GM12878 (cell line): ENCODE measurements at regions not wholly inside any gene's neighbourhood (a gene's known extent, or its start where the extent isn't known, plus 50 kb on each side); places are given as distances from the start of the nearest gene placed in this dataset.

ENCODE experiments used
- ATAC-seq: fragments of 200-7000 bp; cut with Tn5 transposase; 3 replicates; pipeline ENCODE4 v1.9.1; 2020; ENCODE audit warnings: mild to moderate bottlenecking, moderate library complexity
- BruUV-seq: library from RNA; stranded (reverse); fragments of 400-500 nt; replicated peaks from 2 replicates; lab custom pipeline; 2021; lab: Mats Ljungman, UMichigan
- CTCF ChIA-PET: fragments of 300-600 bp; sonication (Branson Sonifier 250); formaldehyde crosslinking; extraction: SDS; loops from one replicate; lab custom pipeline; 2021; ENCODE audit warnings: inconsistent platforms; lab: Yijun Ruan, JAX
- POLR2A ChIA-PET: fragments of 350-600 bp; formaldehyde crosslinking; extraction: SDS; loops from one replicate; lab custom pipeline; 2021; ENCODE audit warnings: inconsistent platforms; lab: Charles Lee
- RAD21 ChIA-PET: fragments of 300-600 bp; sonication (Branson Sonifier 250); formaldehyde crosslinking; loops from one replicate; lab custom pipeline; 2023; ENCODE audit warnings: antibody characterized with exemption; ENCODE audit not compliant: unreplicated experiment; lab: Charles Lee
- SMC1A ChIA-PET: fragments of 300-600 bp; sonication (Branson Sonifier 250); formaldehyde crosslinking; loops from one replicate; lab custom pipeline; 2023; ENCODE audit not compliant: unreplicated experiment, uncharacterized antibody; lab: Charles Lee
- DNase-seq: peaks from one replicate; pipeline ENCODE4 v3.0.0-alpha.2; 2011; ENCODE audit warnings: low read depth, low spot score
- FAIRE-seq: peaks from 3 replicates; lab custom pipeline; 2011; peaks lifted over from hg19 to GRCh38; lab: Jason Lieb, UNC
- H2AFZ ChIP-seq: 2 replicates; pipeline ENCODE4 v1.6.0; 2011; ENCODE audit warnings: low read depth, low read length, control low read depth; ENCODE audit not compliant: control insufficient read depth
- H3K27ac ChIP-seq: 2 replicates; pipeline ENCODE4 v1.5.1; 2011; ENCODE audit warnings: control low read depth; ENCODE audit not compliant: control insufficient read depth, insufficient read depth
- H3K27me3 ChIP-seq, 2 experiments: replicated peaks in 1 of 2; 2 replicates each; pipeline versions ENCODE4 v1.6.0 to v1.6.1; 2011; ENCODE audit warnings: low read length in 1 of 2; ENCODE audit not compliant: control insufficient read depth in 2 of 2, insufficient read depth in 2 of 2
- H3K36me3 ChIP-seq, 2 experiments: 2 replicates each; pipeline ENCODE4 v1.5.1; 2011; ENCODE audit warnings: low read length in 1 of 2; ENCODE audit not compliant: control insufficient read depth in 2 of 2, insufficient read depth in 2 of 2
- H3K4me1 ChIP-seq: 2 replicates; pipeline ENCODE4 v1.6.1; 2011; ENCODE audit warnings: mild to moderate bottlenecking, low read length, moderate library complexity, mixed read lengths; ENCODE audit not compliant: control insufficient read depth, insufficient read depth
- H3K4me2 ChIP-seq: 2 replicates; pipeline ENCODE4 v1.6.0; 2011; ENCODE audit warnings: control low read depth; ENCODE audit not compliant: control insufficient read depth, insufficient read depth
- H3K4me3 ChIP-seq: fragments of 200-600 bp; sonication (generic); 2 replicates; pipeline ENCODE4 v1.5.1; 2016
- H3K79me2 ChIP-seq: 2 replicates; pipeline ENCODE4 v1.6.0; 2011; ENCODE audit warnings: low read length; ENCODE audit not compliant: control insufficient read depth, insufficient read depth
- H3K9ac ChIP-seq: 2 replicates; pipeline ENCODE4 v1.8.0; 2011; ENCODE audit warnings: low read length, control low read depth, mixed read lengths; ENCODE audit not compliant: control insufficient read depth, insufficient read depth
- H3K9me3 ChIP-seq: replicated peaks from 3 replicates; pipeline ENCODE4 v1.5.1; 2011; ENCODE audit warnings: mild to moderate bottlenecking, low read length; ENCODE audit not compliant: control insufficient read depth, insufficient read depth
- H4K20me1 ChIP-seq: 2 replicates; pipeline ENCODE4 v1.6.0; 2011; ENCODE audit not compliant: control insufficient read depth, insufficient read depth
- GABPA ChIP-seq: IDR thresholded peaks from 2 replicates; pipeline ENCODE4 v1.6.1; 2014; ENCODE audit warnings: antibody characterized with exemption, low read depth, mild to moderate bottlenecking, inconsistent platforms
- POLR2AphosphoS2 ChIP-seq: IDR thresholded peaks from 2 replicates; pipeline ENCODE4 v1.6.1; 2011; ENCODE audit warnings: low read depth, mild to moderate bottlenecking, low read length, improper control_type of control experiment, moderate library complexity
- SMAD1 ChIP-seq: fragments of 450-650 bp; IDR thresholded peaks from 2 replicates; pipeline ENCODE4 v1.6.1; 2018; ENCODE audit warnings: mild to moderate bottlenecking, low read depth; ENCODE audit not compliant: partially characterized antibody
- WGBS: methylation state at CpG from one replicate; pipeline ENCODE4 v1.1.6; 2016; ENCODE audit warnings: low lambda C conversion rate; ENCODE audit not compliant: insufficient replicate concordance, insufficient coverage; ENCODE audit errors: missing lambda C conversion rate; 5-methylcytosine and 5-hydroxymethylcytosine counted together
- in situ Hi-C: fragments of 300-500 bp; cut with MboI; formaldehyde crosslinking; loops from 9 replicates; pipeline ENCODE4 v1.14.3; 2018; ENCODE audit warnings: mixed read lengths
- intact Hi-C: fragments of 100-400 bp; cut with micrococcal nuclease; formaldehyde crosslinking; loops from one replicate; pipeline ENCODE4 v1.14.2; 2022; ENCODE audit not compliant: unreplicated experiment
- TF ChIP-seq, protein P1 (sequence below): IDR thresholded peaks from 2 replicates; pipeline ENCODE4 v1.6.1; 2012; ENCODE audit warnings: improper control_type of control experiment, low read depth, low read length; ENCODE audit not compliant: insufficient replicate concordance
- TF ChIP-seq, protein P2 (sequence below): IDR thresholded peaks from 2 replicates; pipeline ENCODE4 v1.6.1; 2012; ENCODE audit warnings: mild to moderate bottlenecking, low read depth, low read length

DNA sequence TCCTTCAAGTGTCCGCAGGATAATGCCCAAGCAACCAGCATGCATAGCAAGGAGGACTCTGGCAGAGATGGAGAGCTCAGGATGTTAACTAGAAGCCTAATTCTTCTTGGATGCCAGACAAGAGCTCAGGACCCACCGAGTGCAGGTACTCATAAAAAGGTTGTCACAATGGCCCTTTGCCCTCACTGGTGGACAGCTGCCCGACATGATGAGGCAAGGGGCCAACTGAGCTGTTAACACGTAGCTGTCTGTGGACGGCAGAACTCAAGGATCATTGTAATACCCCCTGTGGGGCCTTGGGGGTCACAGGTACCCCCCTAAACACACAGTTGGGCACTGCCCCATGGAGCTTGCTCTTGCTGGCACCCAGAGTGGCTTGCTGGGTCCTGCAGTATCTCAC is 393.7 kb downstream of the PIK3C3 start (continued):
- TF ChIP-seq, protein P1, sequence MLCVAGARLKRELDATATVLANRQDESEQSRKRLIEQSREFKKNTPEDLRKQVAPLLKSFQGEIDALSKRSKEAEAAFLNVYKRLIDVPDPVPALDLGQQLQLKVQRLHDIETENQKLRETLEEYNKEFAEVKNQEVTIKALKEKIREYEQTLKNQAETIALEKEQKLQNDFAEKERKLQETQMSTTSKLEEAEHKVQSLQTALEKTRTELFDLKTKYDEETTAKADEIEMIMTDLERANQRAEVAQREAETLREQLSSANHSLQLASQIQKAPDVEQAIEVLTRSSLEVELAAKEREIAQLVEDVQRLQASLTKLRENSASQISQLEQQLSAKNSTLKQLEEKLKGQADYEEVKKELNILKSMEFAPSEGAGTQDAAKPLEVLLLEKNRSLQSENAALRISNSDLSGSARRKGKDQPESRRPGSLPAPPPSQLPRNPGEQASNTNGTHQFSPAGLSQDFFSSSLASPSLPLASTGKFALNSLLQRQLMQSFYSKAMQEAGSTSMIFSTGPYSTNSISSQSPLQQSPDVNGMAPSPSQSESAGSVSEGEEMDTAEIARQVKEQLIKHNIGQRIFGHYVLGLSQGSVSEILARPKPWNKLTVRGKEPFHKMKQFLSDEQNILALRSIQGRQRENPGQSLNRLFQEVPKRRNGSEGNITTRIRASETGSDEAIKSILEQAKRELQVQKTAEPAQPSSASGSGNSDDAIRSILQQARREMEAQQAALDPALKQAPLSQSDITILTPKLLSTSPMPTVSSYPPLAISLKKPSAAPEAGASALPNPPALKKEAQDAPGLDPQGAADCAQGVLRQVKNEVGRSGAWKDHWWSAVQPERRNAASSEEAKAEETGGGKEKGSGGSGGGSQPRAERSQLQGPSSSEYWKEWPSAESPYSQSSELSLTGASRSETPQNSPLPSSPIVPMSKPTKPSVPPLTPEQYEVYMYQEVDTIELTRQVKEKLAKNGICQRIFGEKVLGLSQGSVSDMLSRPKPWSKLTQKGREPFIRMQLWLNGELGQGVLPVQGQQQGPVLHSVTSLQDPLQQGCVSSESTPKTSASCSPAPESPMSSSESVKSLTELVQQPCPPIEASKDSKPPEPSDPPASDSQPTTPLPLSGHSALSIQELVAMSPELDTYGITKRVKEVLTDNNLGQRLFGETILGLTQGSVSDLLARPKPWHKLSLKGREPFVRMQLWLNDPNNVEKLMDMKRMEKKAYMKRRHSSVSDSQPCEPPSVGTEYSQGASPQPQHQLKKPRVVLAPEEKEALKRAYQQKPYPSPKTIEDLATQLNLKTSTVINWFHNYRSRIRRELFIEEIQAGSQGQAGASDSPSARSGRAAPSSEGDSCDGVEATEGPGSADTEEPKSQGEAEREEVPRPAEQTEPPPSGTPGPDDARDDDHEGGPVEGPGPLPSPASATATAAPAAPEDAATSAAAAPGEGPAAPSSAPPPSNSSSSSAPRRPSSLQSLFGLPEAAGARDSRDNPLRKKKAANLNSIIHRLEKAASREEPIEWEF, result no peak
- TF ChIP-seq POLR2AphosphoS2 (no peak), GABPA (no peak)

DNA sequence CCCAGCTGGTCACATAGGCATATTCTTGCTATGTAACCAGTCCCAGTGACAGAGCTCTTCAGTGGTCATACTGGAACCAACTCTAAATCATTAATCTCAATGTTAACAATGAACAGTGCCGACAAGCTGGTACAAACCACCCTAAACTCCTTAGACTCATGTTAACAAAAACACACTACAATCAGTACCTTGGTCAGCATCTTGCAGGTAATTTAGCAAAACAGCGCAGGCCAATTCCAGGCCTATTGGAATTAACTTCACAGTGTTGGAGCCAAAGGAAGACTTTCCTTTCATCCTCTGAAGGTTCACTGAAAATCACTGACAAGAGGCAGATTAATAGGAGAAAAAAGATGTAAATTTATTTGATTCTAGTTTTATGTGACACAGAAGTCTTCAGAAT is 396.4 kb downstream of the PIK3C3 start:
- Histone ChIP-seq H2AFZ (no peak overlapping the region), H3K9me3 (no peaks in the 10 kb centered on the region), H3K4me2 (no peak overlapping the region), H3K36me3 (no peaks in the 10 kb centered on the region), H3K27ac (no peak overlapping the region), H3K27me3 (no peaks in the 10 kb centered on the region), H4K20me1 (no peaks in the 10 kb centered on the region), H3K4me3 (no peak overlapping the region), H3K4me1 (no peaks in the 10 kb centered on the region), H3K79me2 (no peaks in the 10 kb centered on the region), H3K9ac (no peak overlapping the region)
- ChIA-PET SMC1A (interaction anchor here (2.6 kb wide), 1 partner anchor 16 kb away, joined by 8 read pairs; no protein-coding TSS in a partner anchor), RAD21 (no interaction called here), CTCF (no interaction called here), POLR2A (no interaction called here)
- ATAC-seq (no peak), DNase-seq (no peak), FAIRE-seq (no peak)
- no TSS peak for BruUV-seq
- 2% methylated on average over 2 of the region's 2 CpGs for WGBS
- no peak for TF ChIP-seq SMAD1
- TF ChIP-seq, protein P2, sequence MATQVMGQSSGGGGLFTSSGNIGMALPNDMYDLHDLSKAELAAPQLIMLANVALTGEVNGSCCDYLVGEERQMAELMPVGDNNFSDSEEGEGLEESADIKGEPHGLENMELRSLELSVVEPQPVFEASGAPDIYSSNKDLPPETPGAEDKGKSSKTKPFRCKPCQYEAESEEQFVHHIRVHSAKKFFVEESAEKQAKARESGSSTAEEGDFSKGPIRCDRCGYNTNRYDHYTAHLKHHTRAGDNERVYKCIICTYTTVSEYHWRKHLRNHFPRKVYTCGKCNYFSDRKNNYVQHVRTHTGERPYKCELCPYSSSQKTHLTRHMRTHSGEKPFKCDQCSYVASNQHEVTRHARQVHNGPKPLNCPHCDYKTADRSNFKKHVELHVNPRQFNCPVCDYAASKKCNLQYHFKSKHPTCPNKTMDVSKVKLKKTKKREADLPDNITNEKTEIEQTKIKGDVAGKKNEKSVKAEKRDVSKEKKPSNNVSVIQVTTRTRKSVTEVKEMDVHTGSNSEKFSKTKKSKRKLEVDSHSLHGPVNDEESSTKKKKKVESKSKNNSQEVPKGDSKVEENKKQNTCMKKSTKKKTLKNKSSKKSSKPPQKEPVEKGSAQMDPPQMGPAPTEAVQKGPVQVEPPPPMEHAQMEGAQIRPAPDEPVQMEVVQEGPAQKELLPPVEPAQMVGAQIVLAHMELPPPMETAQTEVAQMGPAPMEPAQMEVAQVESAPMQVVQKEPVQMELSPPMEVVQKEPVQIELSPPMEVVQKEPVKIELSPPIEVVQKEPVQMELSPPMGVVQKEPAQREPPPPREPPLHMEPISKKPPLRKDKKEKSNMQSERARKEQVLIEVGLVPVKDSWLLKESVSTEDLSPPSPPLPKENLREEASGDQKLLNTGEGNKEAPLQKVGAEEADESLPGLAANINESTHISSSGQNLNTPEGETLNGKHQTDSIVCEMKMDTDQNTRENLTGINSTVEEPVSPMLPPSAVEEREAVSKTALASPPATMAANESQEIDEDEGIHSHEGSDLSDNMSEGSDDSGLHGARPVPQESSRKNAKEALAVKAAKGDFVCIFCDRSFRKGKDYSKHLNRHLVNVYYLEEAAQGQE, result peak; percentile 58; the same call in 1 of the 2 replicates
- intact Hi-C loops, result no loop called here
- in situ Hi-C loops, result no loop called here
